CD14-positive monocyte (primary cell): ENCODE measurements at regions not wholly inside any gene's neighbourhood (a gene's known extent, or its start where the extent isn't known, plus 50 kb on each side); places are given as distances from the start of the nearest gene placed in this dataset.

Source experiments
- DNase-seq, 3 donors: peaks; one replicate each; pipeline ENCODE4 v3.0.0-alpha.2; 2011 to 2022
- H2AFZ ChIP-seq: 2 replicates; pipeline ENCODE4 v1.6.0; 2012; ENCODE audit warnings: mild to moderate bottlenecking, low read depth, low read length, inconsistent platforms; ENCODE audit not compliant: insufficient read depth, poor library complexity, severe bottlenecking
- H3K27ac ChIP-seq, 2 donors: 1 replicate in 1 of 2; 2 replicates in 1 of 2; pipeline ENCODE4 v1.5.1; 2012 to 2013; ENCODE audit warnings: low read length in 2 of 2, control low read depth in 1 of 2, inconsistent platforms in 1 of 2, low read depth in 1 of 2, mild to moderate bottlenecking in 1 of 2
- H3K27me3 ChIP-seq, 2 donors: one replicate each; pipeline versions ENCODE4 v1.6.0 to v1.6.1; 2011 to 2013; ENCODE audit warnings: low read length in 2 of 2; ENCODE audit not compliant: control insufficient read depth in 2 of 2, insufficient read depth in 2 of 2
- H3K36me3 ChIP-seq, 2 donors: replicated peaks in 1 of 2; 1 replicate in 1 of 2; 2 replicates in 1 of 2; pipeline versions ENCODE4 v1.5.1 to v1.6.1; 2012 to 2013; ENCODE audit warnings: low read length in 2 of 2, control low read depth in 1 of 2, inconsistent platforms in 1 of 2, mild to moderate bottlenecking in 1 of 2; ENCODE audit not compliant: insufficient read depth in 2 of 2, control insufficient read depth in 1 of 2
- H3K4me1 ChIP-seq, 2 donors: 1 replicate in 1 of 2; 2 replicates in 1 of 2; pipeline versions ENCODE4 v1.5.1 to v1.6.1; 2012 to 2013; ENCODE audit warnings: low read length in 2 of 2, control low read depth in 1 of 2, inconsistent platforms in 1 of 2, mild to moderate bottlenecking in 1 of 2, moderate library complexity in 1 of 2; ENCODE audit not compliant: insufficient read depth in 2 of 2, control insufficient read depth in 1 of 2
- H3K4me2 ChIP-seq: replicated peaks from 2 replicates; pipeline ENCODE3; 2012; ENCODE audit warnings: low read length, moderate library complexity, mild to moderate bottlenecking; ENCODE audit not compliant: poor library complexity, severe bottlenecking; ENCODE audit errors: extremely low read depth
- H3K4me3 ChIP-seq, 3 experiments: fragments of 200-600 bp in 1 of 3; sonication (generic) in 1 of 3; replicated peaks in 1 of 3; 1 replicate in 2 of 3; 2 replicates in 1 of 3; pipeline ENCODE4 v1.5.1; 2011 to 2013; ENCODE audit warnings: low read length in 3 of 3, mild to moderate bottlenecking in 3 of 3, control low read depth in 2 of 3, low read depth in 2 of 3, inconsistent platforms in 1 of 3, moderate library complexity in 1 of 3
- H3K79me2 ChIP-seq: 2 replicates; pipeline ENCODE4 v1.6.0; 2012; ENCODE audit warnings: mild to moderate bottlenecking, control low read depth, inconsistent platforms, low read length, moderate library complexity; ENCODE audit not compliant: insufficient read depth
- H3K9ac ChIP-seq: 2 replicates; pipeline ENCODE4 v1.6.0; 2017; ENCODE audit warnings: low read length, mild to moderate bottlenecking; ENCODE audit not compliant: insufficient read depth, poor library complexity, severe bottlenecking
- H3K9me3 ChIP-seq, 2 donors: replicated peaks in 1 of 2; 1 replicate in 1 of 2; 2 replicates in 1 of 2; pipeline versions ENCODE4 v1.5.1 to v1.6.1; 2012 to 2013; ENCODE audit warnings: low read length in 2 of 2, control low read depth in 1 of 2; ENCODE audit not compliant: control insufficient read depth in 1 of 2, insufficient read depth in 1 of 2
- H4K20me1 ChIP-seq: 2 replicates; pipeline ENCODE4 v1.6.0; 2012; ENCODE audit warnings: mild to moderate bottlenecking, low read length, control low read depth, moderate library complexity; ENCODE audit not compliant: insufficient read depth
- H3K27ac Mint-ChIP-seq, 7 donors: one replicate each; pipeline ENCODE4 v1.8.0; 2020; ENCODE audit warnings: mild to moderate bottlenecking in 7 of 7, mixed read lengths in 7 of 7, moderate library complexity in 6 of 7, inconsistent platforms in 2 of 7
- H3K27me3 Mint-ChIP-seq, 3 donors: one replicate each; pipeline ENCODE4 v1.8.0; 2021 to 2022; ENCODE audit warnings: low read depth in 3 of 3, mild to moderate bottlenecking in 3 of 3, mixed read lengths in 3 of 3, moderate library complexity in 3 of 3, inconsistent platforms in 1 of 3
- H3K36me3 Mint-ChIP-seq, 2 donors: one replicate each; pipeline ENCODE4 v1.8.0; 2020; ENCODE audit warnings: mixed read lengths in 2 of 2, inconsistent platforms in 1 of 2, mild to moderate bottlenecking in 1 of 2
- H3K4me1 Mint-ChIP-seq: one replicate; pipeline ENCODE4 v1.8.0; 2020; ENCODE audit warnings: mild to moderate bottlenecking, mixed read lengths
- H3K4me3 Mint-ChIP-seq, 2 donors: one replicate each; pipeline ENCODE4 v1.8.0; 2020; ENCODE audit warnings: mild to moderate bottlenecking in 2 of 2, mixed read lengths in 2 of 2, moderate library complexity in 1 of 2
- H3K9me3 Mint-ChIP-seq, 7 donors: one replicate each; pipeline ENCODE4 v1.8.0; 2020 to 2022; ENCODE audit warnings: mixed read lengths in 7 of 7, mild to moderate bottlenecking in 6 of 7, moderate library complexity in 6 of 7, inconsistent platforms in 2 of 7
- WGBS: methylation state at CpG from one replicate; pipeline ENCODE4 v1.1.5; 2013; ENCODE audit warnings: missing lambda C conversion rate; ENCODE audit not compliant: insufficient coverage; 5-methylcytosine and 5-hydroxymethylcytosine counted together
- intact Hi-C, 2 donors: fragments of 100-400 bp; cut with micrococcal nuclease; formaldehyde crosslinking; loops; one replicate each; pipeline versions ENCODE4 v1.15.0 to v1.15.1; 2023
- TF ChIP-seq, protein P1 (sequence below): fragments of 200-600 bp; IDR thresholded peaks from one replicate; pipeline ENCODE4 v1.8.0; 2022; ENCODE audit warnings: antibody characterized with exemption, mild to moderate bottlenecking

DNA sequence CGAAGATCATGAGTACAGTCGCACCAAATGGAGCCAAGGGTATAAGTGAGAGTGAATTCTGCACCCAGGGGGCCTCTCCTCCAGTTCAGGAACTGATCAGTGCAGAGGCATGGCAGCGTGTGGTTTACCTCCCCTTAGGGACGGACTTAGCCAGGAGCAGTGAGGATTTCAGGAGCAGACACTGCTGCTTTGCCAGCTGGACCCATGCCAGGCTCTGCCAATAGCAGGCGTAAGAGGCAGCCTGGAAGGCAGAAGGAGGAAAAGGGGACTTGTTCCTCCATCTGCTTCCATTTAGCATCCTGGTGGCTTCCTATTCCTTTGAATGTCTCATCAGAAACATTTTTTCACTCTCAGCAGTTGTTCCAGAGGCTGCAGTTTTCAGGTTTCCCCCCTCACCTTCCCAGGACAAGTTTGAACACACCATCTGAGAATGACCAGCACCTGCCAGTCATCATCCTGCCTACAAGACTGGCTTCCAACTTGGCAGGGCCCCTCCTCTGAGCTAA is 137.0 kb upstream of the LMNTD1 start:
- Mint-ChIP-seq H3K27me3 (no peaks in the 10 kb centered on the region), H3K4me1 (peaks cover 6% of the 10 kb centered on the region), H3K36me3 (no peaks in the 10 kb centered on the region), H3K4me3 (no peak overlapping the region), H3K27ac (no peak overlapping the region), H3K9me3 (peaks cover 4 to 15% (median 7%) of the 10 kb centered on the region in 7 donors)
- no peak overlapping the region for H3K4me2 ChIP-seq
- intact Hi-C loops = no loop called here
- WGBS = 93% methylated on average over 5 of the region's 5 CpGs
- no peaks in the 10 kb centered on the region for H3K4me1 ChIP-seq
- H3K36me3 ChIP-seq = no peaks in the 10 kb centered on the region
- H2AFZ ChIP-seq = no peak overlapping the region
- no peaks in the 10 kb centered on the region for H4K20me1 ChIP-seq
- no peak overlapping the region for H3K27ac ChIP-seq
- H3K79me2 ChIP-seq = no peaks in the 10 kb centered on the region
- H3K4me3 ChIP-seq = no peak overlapping the region
- H3K9ac ChIP-seq = no peak overlapping the region
- DNase-seq = no peak
- H3K9me3 ChIP-seq = peaks cover 0 to 15% of the 10 kb centered on the region in 2 donors
- H3K27me3 ChIP-seq = no peaks in the 10 kb centered on the region
- TF ChIP-seq, protein P1, sequence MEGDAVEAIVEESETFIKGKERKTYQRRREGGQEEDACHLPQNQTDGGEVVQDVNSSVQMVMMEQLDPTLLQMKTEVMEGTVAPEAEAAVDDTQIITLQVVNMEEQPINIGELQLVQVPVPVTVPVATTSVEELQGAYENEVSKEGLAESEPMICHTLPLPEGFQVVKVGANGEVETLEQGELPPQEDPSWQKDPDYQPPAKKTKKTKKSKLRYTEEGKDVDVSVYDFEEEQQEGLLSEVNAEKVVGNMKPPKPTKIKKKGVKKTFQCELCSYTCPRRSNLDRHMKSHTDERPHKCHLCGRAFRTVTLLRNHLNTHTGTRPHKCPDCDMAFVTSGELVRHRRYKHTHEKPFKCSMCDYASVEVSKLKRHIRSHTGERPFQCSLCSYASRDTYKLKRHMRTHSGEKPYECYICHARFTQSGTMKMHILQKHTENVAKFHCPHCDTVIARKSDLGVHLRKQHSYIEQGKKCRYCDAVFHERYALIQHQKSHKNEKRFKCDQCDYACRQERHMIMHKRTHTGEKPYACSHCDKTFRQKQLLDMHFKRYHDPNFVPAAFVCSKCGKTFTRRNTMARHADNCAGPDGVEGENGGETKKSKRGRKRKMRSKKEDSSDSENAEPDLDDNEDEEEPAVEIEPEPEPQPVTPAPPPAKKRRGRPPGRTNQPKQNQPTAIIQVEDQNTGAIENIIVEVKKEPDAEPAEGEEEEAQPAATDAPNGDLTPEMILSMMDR = no peak

DNA sequence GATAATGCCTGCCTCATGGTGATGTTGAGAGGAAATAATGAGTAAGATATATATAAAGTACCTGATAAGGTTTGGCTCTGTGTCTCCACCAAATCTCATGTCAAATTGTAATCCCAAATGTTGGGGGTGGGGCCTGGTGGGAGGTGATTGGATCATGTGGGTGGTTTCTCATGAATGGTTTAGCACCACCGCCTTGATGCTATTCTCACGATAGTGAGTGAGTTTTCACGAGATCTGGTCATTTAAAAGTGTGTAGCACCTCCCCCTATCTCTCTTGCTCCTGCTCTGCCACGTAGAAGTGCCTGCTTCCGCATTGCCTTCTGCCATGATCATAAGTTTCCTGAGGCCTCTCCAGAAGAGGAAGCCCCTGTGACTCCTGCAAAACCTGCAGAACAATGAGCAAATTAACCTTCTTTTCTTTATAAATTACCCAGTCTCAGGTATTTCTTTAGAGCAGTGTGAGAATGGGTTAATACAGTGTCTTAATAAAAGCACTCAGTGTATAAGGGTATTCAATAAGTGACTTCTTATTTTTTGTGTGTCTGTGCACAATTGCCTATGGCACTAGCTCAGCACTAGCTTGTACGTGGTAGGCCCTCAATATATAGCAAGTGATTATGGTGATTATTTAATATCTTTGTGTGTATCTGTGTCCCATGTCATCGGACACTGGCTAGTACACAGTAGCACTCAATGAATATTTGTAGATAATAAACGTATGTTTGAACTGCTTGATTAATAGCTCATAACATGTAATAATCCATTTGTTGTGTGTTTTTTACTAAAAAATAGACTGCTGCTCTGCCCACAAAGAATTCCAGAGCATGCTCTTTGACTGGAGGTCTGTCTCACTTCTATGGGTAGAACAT is 138.1 kb upstream of the LMNTD1 start:
- TF ChIP-seq, protein P1 = no peak
- intact Hi-C loops = no loop called here
- no peaks in the 10 kb centered on the region for H3K36me3 Mint-ChIP-seq

More for the DNA sequence above, 138.1 kb upstream of the LMNTD1 start:
- Histone ChIP-seq H2AFZ (no peak overlapping the region), H3K36me3 (no peaks in the 10 kb centered on the region), H3K79me2 (no peaks in the 10 kb centered on the region), H3K27me3 (no peaks in the 10 kb centered on the region), H3K27ac (no peak overlapping the region), H3K4me3 (no peak overlapping the region), H3K9ac (no peak overlapping the region), H3K4me1 (no peaks in the 10 kb centered on the region), H3K9me3 (peaks cover 0 to 10% of the 10 kb centered on the region in 2 donors), H3K4me2 (no peak overlapping the region), H4K20me1 (no peaks in the 10 kb centered on the region)
- H3K4me3 Mint-ChIP-seq = no peak overlapping the region
- 14% methylated on average over 1 of the region's 8 CpGs for WGBS
- H3K4me1 Mint-ChIP-seq = peaks cover 6% of the 10 kb centered on the region
- peaks cover 3 to 12% (median 7%) of the 10 kb centered on the region in 7 donors for H3K9me3 Mint-ChIP-seq
- H3K27ac Mint-ChIP-seq = no peak overlapping the region
- H3K27me3 Mint-ChIP-seq = no peaks in the 10 kb centered on the region
- DNase-seq = no peak
